GM12872 (cell line): ENCODE measurements at regions not wholly inside any gene's neighbourhood (a gene's known extent, or its start where the extent isn't known, plus 50 kb on each side); places are given as distances from the start of the nearest gene placed in this dataset.

Source experiments
- CTCF ChIP-seq: IDR thresholded peaks from 3 replicates; pipeline ENCODE4 v1.5.1; 2011; ENCODE audit warnings: low read depth, mild to moderate bottlenecking, low read length, moderate library complexity; ENCODE audit not compliant: insufficient read depth

GRCh38 chr3:27869152-27869551, 147.0 kb upstream of the EOMES start:
- TF ChIP-seq CTCF, result no peak

GRCh38 chr3:27877061-27878013, 155.2 kb upstream of the EOMES start:
- TF ChIP-seq CTCF, result no peak

GRCh38 chr3:27878014-27878383, 155.9 kb upstream of the EOMES start:
- no peak for TF ChIP-seq CTCF

- TF ChIP-seq CTCF, result no peak
These were observed 159.1 kb upstream of the EOMES start for GRCh38 chr3:27880969-27881892.

- TF ChIP-seq CTCF, result no peak
These were observed 161.1 kb upstream of the EOMES start for GRCh38 chr3:27883266-27883665.

- TF ChIP-seq CTCF, result no peak
These were observed 163.5 kb upstream of the EOMES start for GRCh38 chr3:27885641-27886040.

GRCh38 chr3:27888562-27888961, 166.4 kb upstream of the EOMES start:
- no peak for TF ChIP-seq CTCF
